ENCODE measurements at regions not wholly inside any gene's neighbourhood (a gene's known extent, or its start where the extent isn't known, plus 50 kb on each side); places are given as distances from the start of the nearest gene placed in this dataset.
"Not testable (repeated sequence)": the region's sequence is repeated elsewhere in the genome, so short reads cannot be mapped to it uniquely, and the experiment has no call there.

DNA sequence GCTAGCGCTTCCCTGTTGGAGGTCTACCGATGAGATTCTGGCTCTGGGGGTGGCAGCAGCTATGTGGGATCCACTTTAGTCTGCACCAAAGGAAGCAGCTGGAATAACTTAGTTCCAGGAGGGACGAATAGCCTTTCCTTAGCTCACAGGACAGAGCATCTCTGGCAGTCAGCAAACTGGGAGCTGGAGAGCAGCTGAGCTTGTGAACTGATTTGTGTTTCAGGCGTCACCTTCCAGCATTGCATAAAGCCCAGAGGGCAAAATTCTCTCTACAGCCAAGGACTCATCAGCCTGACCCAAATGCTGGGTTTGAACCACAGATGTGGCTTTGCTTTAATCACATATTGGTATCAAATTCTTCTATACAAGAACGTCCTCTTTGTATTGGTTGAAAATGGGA is 81.9 kb upstream of the PELI2 start:
- ATAC-seq: no peak
- DNase-seq (ENCODE audit: low spot score): no peak
- Mint-ChIP-seq H3K36me3 (no peaks in the 10 kb centered on the region), H3K27ac (no peak overlapping the region), H3K9me3 (no peaks in the 10 kb centered on the region), H3K4me1 (ENCODE audit: low read depth in 2 of 2) (no peaks in the 10 kb centered on the region), H3K4me3 (no peak overlapping the region), H3K27me3 (peaks cover 17 to 36% of the 10 kb centered on the region in 2 donors)

DNA sequence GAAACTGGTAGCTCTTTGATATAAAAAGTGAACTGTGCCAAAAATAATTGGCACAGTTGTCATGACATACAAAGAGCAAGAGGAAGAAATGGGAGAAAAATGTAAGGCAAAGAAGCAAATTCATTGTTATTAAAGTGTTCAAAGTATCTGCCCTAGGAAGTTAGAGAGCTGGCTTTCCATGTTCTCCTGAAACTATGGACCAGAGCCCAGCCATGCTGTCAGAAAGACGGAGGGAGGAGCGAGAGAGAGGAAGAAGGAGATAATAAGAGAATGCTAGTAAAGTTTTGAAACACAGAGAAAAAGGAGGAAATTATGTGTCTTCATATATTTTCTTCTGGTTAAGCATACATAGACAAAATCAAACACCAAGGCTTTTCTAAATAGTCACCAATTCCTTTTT is 78.1 kb upstream of the PELI2 start:
- Mint-ChIP-seq H3K27ac (no peak overlapping the region), H3K4me1 (ENCODE audit: low read depth in 2 of 2) (no peaks in the 10 kb centered on the region), H3K36me3 (no peaks in the 10 kb centered on the region), H3K27me3 (peaks cover 10 to 29% of the 10 kb centered on the region in 2 donors), H3K9me3 (no peaks in the 10 kb centered on the region), H3K4me3 (no peak overlapping the region)
- DNase-seq (ENCODE audit: low spot score) (no peak), ATAC-seq (no peak)

DNA sequence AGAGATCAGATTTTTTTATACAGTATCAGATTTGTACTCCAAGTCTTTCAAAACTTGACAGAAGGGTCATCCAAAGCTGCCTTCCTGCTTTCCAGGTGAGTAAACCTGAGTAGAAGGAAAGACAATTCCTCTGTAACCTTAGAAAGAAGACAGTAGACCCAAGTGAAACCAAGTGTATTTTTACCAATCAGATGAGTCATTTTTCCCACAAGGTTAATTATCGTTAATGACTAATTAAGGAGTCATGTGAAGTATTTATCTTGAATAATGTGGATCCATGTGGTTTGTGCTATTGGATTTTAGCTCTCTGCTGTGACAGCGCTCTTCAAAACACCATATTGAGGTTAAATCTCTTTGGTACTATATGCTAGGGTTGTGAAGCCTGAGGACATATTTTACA is 74.0 kb upstream of the PELI2 start:
- Mint-ChIP-seq H3K27me3 (peaks cover 3 to 10% of the 10 kb centered on the region in 2 donors), H3K36me3 (no peaks in the 10 kb centered on the region), H3K27ac (no peak overlapping the region), H3K4me3 (no peak overlapping the region), H3K4me1 (ENCODE audit: low read depth in 2 of 2) (no peaks in the 10 kb centered on the region), H3K9me3 (no peaks in the 10 kb centered on the region)
- DNase-seq (ENCODE audit: low spot score) (no peak), ATAC-seq (no peak)

DNA sequence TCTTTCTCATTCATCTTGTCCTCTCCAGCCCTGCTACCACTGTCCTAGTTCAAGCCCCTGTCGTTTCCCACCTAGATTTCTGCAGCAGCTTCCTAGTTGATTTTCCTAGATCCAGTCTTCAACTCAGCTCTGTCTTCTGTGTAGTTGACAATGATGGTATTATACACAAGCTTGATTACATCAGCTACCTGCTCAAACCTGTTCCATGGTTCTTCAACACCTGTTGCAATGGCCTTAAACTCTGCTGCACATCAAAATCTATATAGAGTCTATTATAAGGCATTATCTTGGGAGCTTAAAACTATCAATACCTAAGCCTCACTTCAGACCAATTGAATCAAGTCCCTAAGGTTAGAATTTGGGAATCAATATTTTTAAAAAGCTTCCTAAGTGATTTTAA is 71.7 kb upstream of the PELI2 start:
- no peak for DNase-seq (ENCODE audit: low spot score)
- no peaks in the 10 kb centered on the region for H3K9me3 Mint-ChIP-seq
- H3K27me3 Mint-ChIP-seq: no peaks in the 10 kb centered on the region
- H3K36me3 Mint-ChIP-seq: no peaks in the 10 kb centered on the region
- H3K4me1 Mint-ChIP-seq (ENCODE audit: low read depth in 2 of 2): no peaks in the 10 kb centered on the region
- H3K4me3 Mint-ChIP-seq: no peak overlapping the region
- ATAC-seq: no peak
- H3K27ac Mint-ChIP-seq: no peak overlapping the region

DNA sequence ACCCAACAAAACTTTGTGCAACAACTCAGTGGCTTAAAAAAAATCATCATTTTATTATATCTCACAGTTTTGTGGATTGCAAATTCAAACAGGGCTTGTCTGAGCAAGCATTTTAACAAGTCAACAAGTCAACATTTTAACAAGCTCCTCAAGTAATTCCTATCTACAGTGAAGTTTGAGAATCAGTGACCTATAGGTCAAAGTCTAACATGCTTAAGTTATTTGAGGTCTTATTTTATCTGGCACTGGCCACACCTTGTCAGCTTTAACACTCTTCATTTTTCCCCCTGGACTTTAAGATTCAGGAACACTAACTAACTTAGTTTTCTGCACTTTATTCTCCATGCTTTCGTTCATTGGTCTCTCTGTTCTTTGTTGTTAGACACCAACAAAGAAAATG is 71.2 kb upstream of the PELI2 start:
- ATAC-seq (no peak), DNase-seq (ENCODE audit: low spot score) (no peak)
- H3K27me3 Mint-ChIP-seq: no peaks in the 10 kb centered on the region
- H3K4me3 Mint-ChIP-seq: no peak overlapping the region
- no peaks in the 10 kb centered on the region for H3K4me1 Mint-ChIP-seq (ENCODE audit: low read depth in 2 of 2)
- no peaks in the 10 kb centered on the region for H3K36me3 Mint-ChIP-seq
- H3K9me3 Mint-ChIP-seq: no peaks in the 10 kb centered on the region
- H3K27ac Mint-ChIP-seq: no peak overlapping the region

DNA sequence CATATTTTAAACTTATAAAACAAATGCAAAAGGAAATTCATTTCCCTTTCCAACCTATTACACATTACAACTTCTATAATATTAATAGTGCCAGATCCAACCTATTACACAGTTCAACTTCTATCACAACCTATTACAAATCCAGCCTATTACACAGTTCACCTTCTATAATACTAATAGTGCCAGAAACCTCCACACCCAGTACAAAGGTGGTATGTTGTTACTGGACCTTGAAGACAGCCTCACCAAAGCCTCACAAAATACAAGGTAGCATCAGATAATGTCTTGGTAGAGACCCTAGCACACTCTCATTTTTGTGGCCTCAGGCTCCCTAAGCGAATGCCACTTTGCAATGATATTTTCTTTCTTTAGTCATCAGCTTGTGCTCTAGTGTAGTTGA is 68.7 kb upstream of the PELI2 start:
- H3K4me1 Mint-ChIP-seq (ENCODE audit: low read depth in 2 of 2): no peaks in the 10 kb centered on the region
- H3K9me3 Mint-ChIP-seq: no peaks in the 10 kb centered on the region
- H3K4me3 Mint-ChIP-seq: no peak overlapping the region
- DNase-seq (ENCODE audit: low spot score) (no peak), ATAC-seq (no peak)
- H3K36me3 Mint-ChIP-seq: no peaks in the 10 kb centered on the region
- H3K27me3 Mint-ChIP-seq: peaks cover 6 to 7% of the 10 kb centered on the region in 2 donors
- no peak overlapping the region for H3K27ac Mint-ChIP-seq

DNA sequence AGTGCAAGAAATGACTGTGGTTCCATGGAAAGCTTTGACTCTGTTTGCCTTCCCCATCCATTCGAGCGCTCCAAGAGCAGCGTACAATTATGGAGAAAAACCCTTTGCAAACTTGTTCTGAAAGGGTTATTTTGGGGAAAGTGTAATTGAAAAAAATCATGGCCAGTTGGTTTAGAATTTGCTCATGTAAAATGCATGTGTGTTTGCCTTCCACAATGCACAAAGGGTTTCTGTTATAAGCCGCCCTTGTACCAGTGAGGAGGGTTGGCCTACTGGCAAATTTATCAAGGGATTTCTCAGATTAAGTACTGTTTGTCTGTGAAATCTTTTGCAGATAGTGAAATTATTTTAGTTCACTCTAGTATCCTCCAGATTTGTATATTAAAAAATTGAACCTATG is 62.7 kb upstream of the PELI2 start:
- H3K9me3 Mint-ChIP-seq: no peaks in the 10 kb centered on the region
- H3K27ac Mint-ChIP-seq: no peak overlapping the region
- H3K36me3 Mint-ChIP-seq: no peaks in the 10 kb centered on the region
- peaks cover 18 to 33% of the 10 kb centered on the region in 2 donors for H3K27me3 Mint-ChIP-seq
- DNase-seq (ENCODE audit: low spot score) (no peak), ATAC-seq (no peak)
- no peaks in the 10 kb centered on the region for H3K4me1 Mint-ChIP-seq (ENCODE audit: low read depth in 2 of 2)
- H3K4me3 Mint-ChIP-seq: no peak overlapping the region

DNA sequence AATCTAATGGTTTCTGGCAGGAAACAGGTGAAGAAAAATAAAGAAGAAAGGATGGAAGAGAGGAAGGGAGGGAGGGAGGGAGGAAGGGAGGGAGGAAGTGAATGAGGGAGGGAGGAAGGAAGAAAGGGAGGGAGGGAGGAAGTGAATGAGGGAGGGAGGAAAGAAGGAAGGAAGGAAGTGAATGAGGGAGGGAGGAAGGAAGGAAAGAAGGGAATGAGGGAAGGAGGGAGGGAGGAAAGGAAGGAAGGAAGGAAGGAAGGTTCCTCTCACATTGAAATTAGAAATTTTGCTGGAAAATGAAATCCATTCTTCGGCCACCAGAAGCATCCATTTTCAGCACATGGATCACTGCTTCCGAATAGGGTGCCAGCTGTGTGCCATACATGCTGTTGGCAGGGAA is 62.2 kb upstream of the PELI2 start:
- H3K4me1 Mint-ChIP-seq (ENCODE audit: low read depth in 2 of 2): no peaks in the 10 kb centered on the region

DNA sequence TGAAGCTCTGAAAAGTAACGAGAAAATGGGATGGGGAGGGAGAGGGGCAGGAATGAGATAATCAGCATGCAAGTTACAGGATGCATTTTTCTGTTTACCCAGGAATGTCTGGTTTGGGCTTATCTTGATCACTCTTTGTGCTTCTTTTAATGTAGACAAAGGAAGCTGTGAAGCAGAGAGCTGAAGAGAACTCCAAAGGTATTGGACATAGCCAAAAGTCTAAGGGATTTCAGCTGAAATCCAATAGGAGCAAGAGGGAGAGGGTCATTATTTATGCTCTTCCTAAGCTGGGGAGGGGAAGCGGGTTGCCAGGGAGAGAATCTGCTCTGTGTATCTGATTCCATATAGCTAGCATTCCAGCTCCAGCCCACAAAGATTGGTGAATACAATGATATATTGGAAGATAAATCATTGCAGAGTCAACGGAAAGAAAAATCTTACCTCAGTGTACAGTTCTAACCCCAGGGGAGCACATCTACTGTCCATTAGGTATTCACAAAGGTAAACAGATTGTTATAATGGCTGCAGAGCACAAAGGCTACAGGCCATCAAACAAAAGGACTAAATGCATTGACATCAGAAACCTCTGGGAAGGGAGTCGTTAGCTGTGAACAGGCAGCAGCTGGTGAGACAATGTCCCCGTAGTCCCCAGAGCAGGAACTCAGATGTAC is 61.0 kb upstream of the PELI2 start:
- H3K27ac Mint-ChIP-seq: no peak overlapping the region
- ATAC-seq (no peak), DNase-seq (ENCODE audit: low spot score) (no peak)
- H3K4me1 Mint-ChIP-seq (ENCODE audit: low read depth in 2 of 2): no peaks in the 10 kb centered on the region
- no peaks in the 10 kb centered on the region for H3K36me3 Mint-ChIP-seq
- H3K9me3 Mint-ChIP-seq: no peaks in the 10 kb centered on the region
- H3K4me3 Mint-ChIP-seq: no peak overlapping the region
- H3K27me3 Mint-ChIP-seq: peaks cover 23 to 39% of the 10 kb centered on the region in 2 donors

More for the DNA sequence above, 62.2 kb upstream of the PELI2 start:
- Mint-ChIP-seq H3K9me3 (no peaks in the 10 kb centered on the region), H3K27me3 (peaks cover 22 to 38% of the 10 kb centered on the region in 2 donors), H3K27ac (no peak overlapping the region), H3K4me3 (no peak overlapping the region), H3K36me3 (no peaks in the 10 kb centered on the region)
- DNase-seq (ENCODE audit: low spot score) (no peak), ATAC-seq (no peak)

DNA sequence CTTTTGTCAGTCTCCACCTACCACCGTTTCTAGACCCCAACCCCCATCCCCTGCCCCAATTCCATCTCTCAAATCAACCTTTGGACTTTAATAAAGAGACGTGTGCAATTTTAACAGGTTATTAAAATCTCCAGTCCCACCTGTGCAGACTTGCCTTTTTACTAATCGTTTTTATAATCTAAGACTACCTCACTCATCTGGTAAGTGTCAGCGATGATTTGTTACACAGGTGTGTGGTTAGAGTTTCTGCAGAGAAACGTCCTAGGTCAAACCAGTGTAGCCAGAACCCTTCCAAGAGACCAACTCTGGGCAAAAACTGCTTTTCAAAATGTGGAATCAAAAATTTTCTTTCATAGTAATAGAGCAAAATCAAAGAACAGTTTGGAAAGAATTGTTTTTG is 60.4 kb upstream of the PELI2 start:
- Mint-ChIP-seq H3K27me3 (peaks cover 20 to 39% of the 10 kb centered on the region in 2 donors), H3K36me3 (no peaks in the 10 kb centered on the region), H3K4me1 (ENCODE audit: low read depth in 2 of 2) (no peaks in the 10 kb centered on the region), H3K27ac (no peak overlapping the region), H3K9me3 (no peaks in the 10 kb centered on the region), H3K4me3 (no peak overlapping the region)
- ATAC-seq (no peak), DNase-seq (ENCODE audit: low spot score) (no peak)

DNA sequence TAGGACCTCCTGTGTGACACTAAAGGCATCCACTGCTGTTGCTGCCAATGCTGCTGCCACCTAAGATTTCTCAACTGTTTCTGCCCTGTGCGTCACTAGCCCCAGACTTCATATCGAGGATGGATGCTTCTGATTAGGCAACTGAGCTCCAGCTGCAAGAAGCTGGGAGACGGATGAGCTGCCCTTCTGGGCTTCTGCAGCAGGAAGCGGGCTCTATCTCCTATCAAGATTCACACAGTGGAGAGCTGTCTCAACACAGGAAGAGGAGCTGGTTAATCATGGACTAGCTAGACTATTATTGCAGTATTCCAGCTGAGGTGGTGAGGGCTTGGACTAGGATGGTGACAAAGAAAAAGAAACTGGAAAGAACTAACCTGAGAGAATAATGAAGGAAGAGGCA is 59.2 kb upstream of the PELI2 start:
- ATAC-seq (peak; percentile 11 to 38), DNase-seq (ENCODE audit: low spot score) (no peak)
- no peak overlapping the region for H3K27ac Mint-ChIP-seq
- peaks cover 16 to 38% of the 10 kb centered on the region in 2 donors for H3K27me3 Mint-ChIP-seq
- no peaks in the 10 kb centered on the region for H3K4me1 Mint-ChIP-seq (ENCODE audit: low read depth in 2 of 2)
- no peaks in the 10 kb centered on the region for H3K9me3 Mint-ChIP-seq
- no peaks in the 10 kb centered on the region for H3K36me3 Mint-ChIP-seq
- no peak overlapping the region for H3K4me3 Mint-ChIP-seq

DNA sequence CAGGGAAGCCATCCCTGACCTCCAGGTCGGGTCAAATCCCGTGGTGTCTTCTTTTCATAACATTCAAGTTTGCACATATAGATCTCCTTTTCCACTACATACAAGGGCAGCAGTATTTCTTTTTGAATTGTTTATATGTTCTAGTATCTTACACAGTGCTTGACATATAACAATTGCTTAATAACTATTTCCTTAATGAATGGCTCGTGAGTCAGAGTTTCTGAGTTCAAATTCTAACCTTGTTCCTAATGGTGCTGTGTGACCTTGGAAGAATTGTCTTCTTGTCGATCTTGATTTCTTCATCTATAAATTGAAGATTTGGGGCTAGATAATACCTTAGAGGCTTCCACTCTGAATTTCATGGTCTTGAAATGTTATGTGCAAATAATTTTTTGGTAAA is 57.2 kb upstream of the PELI2 start:
- Mint-ChIP-seq H3K9me3 (no peaks in the 10 kb centered on the region), H3K4me1 (ENCODE audit: low read depth in 2 of 2) (no peaks in the 10 kb centered on the region), H3K27me3 (peaks cover 16 to 30% of the 10 kb centered on the region in 2 donors), H3K4me3 (no peak overlapping the region), H3K36me3 (no peaks in the 10 kb centered on the region), H3K27ac (no peak overlapping the region)
- no peak for DNase-seq (ENCODE audit: low spot score)
- no peak for ATAC-seq

DNA sequence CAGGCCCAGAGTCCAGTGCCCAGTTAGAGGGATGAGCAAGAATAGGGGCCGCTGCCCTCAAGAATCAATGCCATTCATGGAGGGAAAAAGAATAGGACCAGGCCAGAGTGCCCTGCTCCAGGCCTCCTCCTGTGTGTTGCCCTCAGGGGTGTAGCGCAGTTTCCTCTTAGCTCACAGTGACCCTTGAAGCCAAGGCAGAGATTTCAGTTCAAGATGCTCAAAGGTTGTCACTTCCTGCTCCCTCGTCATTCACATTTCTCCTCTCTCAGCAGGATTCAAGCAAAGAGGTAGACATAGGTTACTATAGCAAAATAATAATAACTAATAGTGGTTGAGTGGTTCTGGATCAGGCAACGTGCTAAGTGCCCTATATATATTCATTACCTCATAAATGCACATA is 55.1 kb upstream of the PELI2 start:
- Mint-ChIP-seq H3K9me3 (no peaks in the 10 kb centered on the region), H3K4me3 (no peak overlapping the region), H3K27ac (no peak overlapping the region), H3K36me3 (no peaks in the 10 kb centered on the region), H3K27me3 (peaks cover 16 to 33% of the 10 kb centered on the region in 2 donors), H3K4me1 (ENCODE audit: low read depth in 2 of 2) (no peaks in the 10 kb centered on the region)
- ATAC-seq: no peak
- no peak for DNase-seq (ENCODE audit: low spot score)

DNA sequence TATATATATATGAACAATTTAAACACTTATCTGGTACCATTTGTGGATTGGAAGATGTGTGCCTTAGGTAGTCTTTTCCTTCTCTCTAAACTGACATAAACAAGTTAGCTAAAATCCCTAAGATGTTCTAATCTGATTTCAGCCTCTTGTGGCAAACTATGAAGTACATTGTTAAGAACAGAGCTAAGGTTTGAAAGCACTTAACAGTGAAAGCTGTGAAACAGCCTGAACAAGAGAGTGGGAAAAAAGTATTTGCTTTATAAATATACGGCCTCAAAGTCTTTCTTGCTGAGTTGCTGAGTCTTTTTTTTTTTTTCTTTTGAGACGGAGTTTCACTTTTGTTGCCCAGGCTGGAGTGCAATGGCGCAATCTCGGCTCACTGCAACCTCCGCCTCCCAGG is 53.7 kb upstream of the PELI2 start:
- no peak for ATAC-seq
- Mint-ChIP-seq H3K4me1 (ENCODE audit: low read depth in 2 of 2) (no peaks in the 10 kb centered on the region), H3K9me3 (no peaks in the 10 kb centered on the region), H3K27ac (no peak overlapping the region), H3K4me3 (no peak overlapping the region), H3K36me3 (no peaks in the 10 kb centered on the region), H3K27me3 (peaks cover 7 to 20% of the 10 kb centered on the region in 2 donors)
- no peak for DNase-seq (ENCODE audit: low spot score)

DNA sequence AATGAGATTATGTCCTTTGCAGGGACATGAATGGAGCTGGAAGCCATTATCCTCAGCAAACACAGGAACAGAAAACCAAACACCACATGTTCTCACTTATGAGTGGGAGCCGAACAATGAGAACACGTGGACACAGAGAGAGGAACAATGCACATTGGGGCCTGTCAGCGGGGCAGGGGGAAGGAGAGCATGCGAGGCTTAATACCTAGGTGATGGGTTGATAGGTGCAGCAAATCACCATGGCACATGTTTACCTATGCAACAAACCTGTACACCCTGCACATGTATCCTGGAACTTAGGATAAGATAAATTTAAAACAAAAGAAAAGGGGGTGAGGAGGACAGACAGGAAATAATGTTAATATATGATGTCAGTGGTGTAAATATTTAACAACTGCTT is 53.0 kb upstream of the PELI2 start:
- not testable (repeated sequence) for H3K4me3 Mint-ChIP-seq; ATAC-seq; DNase-seq (ENCODE audit: low spot score); H3K9me3 Mint-ChIP-seq; H3K36me3 Mint-ChIP-seq; H3K4me1 Mint-ChIP-seq (ENCODE audit: low read depth in 2 of 2); H3K27ac Mint-ChIP-seq
- H3K27me3 Mint-ChIP-seq: peaks cover 4 to 19% of the 10 kb centered on the region in 2 donors
